ENCODE measurements at regions not wholly inside any gene's neighbourhood (a gene's known extent, or its start where the extent isn't known, plus 50 kb on each side); places are given as distances from the start of the nearest gene placed in this dataset.

GRCh38 chr4:3672465-3672831 is 93.7 kb upstream of the ADRA2C start:
- no peak for TF ChIP-seq EZH2 (IDR thresholded peaks at IDR 0.05)
- TF ChIP-seq, protein P1, sequence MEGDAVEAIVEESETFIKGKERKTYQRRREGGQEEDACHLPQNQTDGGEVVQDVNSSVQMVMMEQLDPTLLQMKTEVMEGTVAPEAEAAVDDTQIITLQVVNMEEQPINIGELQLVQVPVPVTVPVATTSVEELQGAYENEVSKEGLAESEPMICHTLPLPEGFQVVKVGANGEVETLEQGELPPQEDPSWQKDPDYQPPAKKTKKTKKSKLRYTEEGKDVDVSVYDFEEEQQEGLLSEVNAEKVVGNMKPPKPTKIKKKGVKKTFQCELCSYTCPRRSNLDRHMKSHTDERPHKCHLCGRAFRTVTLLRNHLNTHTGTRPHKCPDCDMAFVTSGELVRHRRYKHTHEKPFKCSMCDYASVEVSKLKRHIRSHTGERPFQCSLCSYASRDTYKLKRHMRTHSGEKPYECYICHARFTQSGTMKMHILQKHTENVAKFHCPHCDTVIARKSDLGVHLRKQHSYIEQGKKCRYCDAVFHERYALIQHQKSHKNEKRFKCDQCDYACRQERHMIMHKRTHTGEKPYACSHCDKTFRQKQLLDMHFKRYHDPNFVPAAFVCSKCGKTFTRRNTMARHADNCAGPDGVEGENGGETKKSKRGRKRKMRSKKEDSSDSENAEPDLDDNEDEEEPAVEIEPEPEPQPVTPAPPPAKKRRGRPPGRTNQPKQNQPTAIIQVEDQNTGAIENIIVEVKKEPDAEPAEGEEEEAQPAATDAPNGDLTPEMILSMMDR (IDR thresholded peaks at IDR 0.05): no peak
